ENCODE measurements at regions not wholly inside any gene's neighbourhood (a gene's known extent, or its start where the extent isn't known, plus 50 kb on each side); places are given as distances from the start of the nearest gene placed in this dataset.

GRCh38 chr22:48237466-48238283 is 1475.2 kb downstream of the TBC1D22A start:
- no peak for DNase-seq

GRCh38 chr22:48236261-48236660 is 1473.8 kb downstream of the TBC1D22A start:
- no peak for DNase-seq

- DNase-seq: no peak
Measured at GRCh38 chr22:48235744-48236143, 1473.3 kb downstream of the TBC1D22A start.

GRCh38 chr22:48234011-48234410 is 1471.6 kb downstream of the TBC1D22A start:
- no peak for DNase-seq

- DNase-seq: no peak
Measured at GRCh38 chr22:48233586-48233985, 1471.1 kb downstream of the TBC1D22A start.

GRCh38 chr22:48228468-48228867 is 1466.0 kb downstream of the TBC1D22A start:
- DNase-seq: no peak

GRCh38 chr22:48227341-48228018 is 1465.0 kb downstream of the TBC1D22A start:
- DNase-seq: no peak

- DNase-seq: no peak
Measured at GRCh38 chr22:48226026-48227013, 1463.9 kb downstream of the TBC1D22A start.

- no peak for DNase-seq
Measured at GRCh38 chr22:48224332-48224731, 1461.9 kb downstream of the TBC1D22A start.

- DNase-seq: no peak
Measured at GRCh38 chr22:48223488-48224190, 1461.2 kb downstream of the TBC1D22A start.

GRCh38 chr22:48222742-48223487 is 1460.5 kb downstream of the TBC1D22A start:
- no peak for DNase-seq

- DNase-seq: no peak
Measured at GRCh38 chr22:48218889-48219420, 1456.5 kb downstream of the TBC1D22A start.

- DNase-seq: no peak
Measured at GRCh38 chr22:48217596-48217995, 1455.1 kb downstream of the TBC1D22A start.

- DNase-seq: no peak
Measured at GRCh38 chr22:48212727-48213126, 1450.3 kb downstream of the TBC1D22A start.

- no peak for DNase-seq
Measured at GRCh38 chr22:48210812-48211211, 1448.4 kb downstream of the TBC1D22A start.

- DNase-seq: no peak
Measured at GRCh38 chr22:48210198-48210580, 1447.7 kb downstream of the TBC1D22A start.

- DNase-seq: no peak
Measured at GRCh38 chr22:48209473-48210197, 1447.2 kb downstream of the TBC1D22A start.

GRCh38 chr22:48208894-48209293 is 1446.4 kb downstream of the TBC1D22A start:
- DNase-seq: no peak

- DNase-seq: no peak
Measured at GRCh38 chr22:48207919-48208535, 1445.6 kb downstream of the TBC1D22A start.

- no peak for DNase-seq
Measured at GRCh38 chr22:48205790-48206189, 1443.3 kb downstream of the TBC1D22A start.
